Kidney (tissue), 10 donors: ENCODE measurements at regions not wholly inside any gene's neighbourhood (a gene's known extent, or its start where the extent isn't known, plus 50 kb on each side); places are given as distances from the start of the nearest gene placed in this dataset.
A peak's percentile ranks its signal among the peaks of the same experiment; 100 is the strongest.
"Not testable (repeated sequence)": the region's sequence is repeated elsewhere in the genome, so short reads cannot be mapped to it uniquely, and the experiment has no call there.

Experiments used
- DNase-seq, 5 donors: peaks; one replicate each; pipeline ENCODE4 v3.0.0-alpha.2; 2013 to 2020
- FAIRE-seq: peaks from 2 replicates; lab custom pipeline; 2012; peaks lifted over from hg19 to GRCh38; lab: Jason Lieb, UNC
- H3K27ac ChIP-seq, 2 donors: one replicate each; pipeline ENCODE4 v1.7.0; 2013; ENCODE audit warnings: low read depth in 2 of 2, low read length in 2 of 2, inconsistent platforms in 1 of 2
- H3K27me3 ChIP-seq: one replicate; pipeline ENCODE4 v1.7.1; 2013; ENCODE audit warnings: low read length, inconsistent platforms; ENCODE audit not compliant: control insufficient read depth, insufficient read depth
- H3K36me3 ChIP-seq, 3 donors: one replicate each; pipeline versions ENCODE4 v1.7.0 to v1.7.1; 2013; ENCODE audit warnings: low read length in 3 of 3, control low read depth in 1 of 3, inconsistent platforms in 1 of 3; ENCODE audit not compliant: insufficient read depth in 3 of 3, control insufficient read depth in 2 of 3
- H3K4me1 ChIP-seq, 3 donors: one replicate each; pipeline versions ENCODE4 v1.7.0 to v1.7.1; 2013; ENCODE audit warnings: low read length in 3 of 3, inconsistent platforms in 1 of 3, low read depth in 1 of 3; ENCODE audit not compliant: control insufficient read depth in 2 of 3, insufficient read depth in 2 of 3
- H3K4me3 ChIP-seq, 3 donors: one replicate each; pipeline versions ENCODE4 v1.7.0 to v1.8.1; 2013; ENCODE audit warnings: low read length in 3 of 3, control low read depth in 1 of 3, inconsistent platforms in 1 of 3
- H3K9ac ChIP-seq, 3 donors: one replicate each; pipeline versions ENCODE4 v1.7.0 to v1.7.1; 2013; ENCODE audit warnings: low read length in 3 of 3, control low read depth in 1 of 3, inconsistent platforms in 1 of 3
- H3K9me3 ChIP-seq, 3 donors: one replicate each; pipeline versions ENCODE4 v1.7.0 to v1.7.1; 2013; ENCODE audit warnings: low read length in 3 of 3, control low read depth in 1 of 3, inconsistent platforms in 1 of 3; ENCODE audit not compliant: control insufficient read depth in 2 of 3, insufficient read depth in 1 of 3
- intact Hi-C: fragments of 100-400 bp; cut with DNase I; formaldehyde crosslinking; loops from one replicate; pipeline ENCODE4 v1.11.1; 2022
- donor health status: control.
- donor health status: control.
- donor health status: DM: yes; HTN: yes; CAD: no.
- donor health status: Normal renal cell carcinoma (clear cell type).

- FAIRE-seq, H3K27ac ChIP-seq, H3K36me3 ChIP-seq, H3K4me3 ChIP-seq, H3K4me1 ChIP-seq, H3K27me3 ChIP-seq, H3K9ac ChIP-seq, intact Hi-C loops, H3K9me3 ChIP-seq, DNase-seq: not testable (repeated sequence)
These were observed 143.4 kb downstream of the GTF2IRD2B start for GRCh38 chr7:75235827-75236167.

GRCh38 chr7:75237255-75238187, 145.1 kb downstream of the GTF2IRD2B start:
- FAIRE-seq, intact Hi-C loops, H3K27ac ChIP-seq, H3K27me3 ChIP-seq, H3K4me3 ChIP-seq, H3K9ac ChIP-seq, H3K36me3 ChIP-seq, H3K9me3 ChIP-seq, H3K4me1 ChIP-seq: not testable (repeated sequence)
- peak in 1 of 5 donors; percentile 90 for DNase-seq

- H3K27me3 ChIP-seq, FAIRE-seq, H3K36me3 ChIP-seq, H3K27ac ChIP-seq, H3K4me3 ChIP-seq, H3K9ac ChIP-seq, intact Hi-C loops, DNase-seq, H3K4me1 ChIP-seq, H3K9me3 ChIP-seq: not testable (repeated sequence)
These were observed 145.9 kb downstream of the GTF2IRD2B start for GRCh38 chr7:75238309-75238708.

GRCh38 chr7:75243638-75244037, 151.2 kb downstream of the GTF2IRD2B start:
- H3K9me3 ChIP-seq, H3K4me3 ChIP-seq, H3K27ac ChIP-seq, DNase-seq, intact Hi-C loops, FAIRE-seq, H3K27me3 ChIP-seq, H3K36me3 ChIP-seq, H3K4me1 ChIP-seq, H3K9ac ChIP-seq: not testable (repeated sequence)

GRCh38 chr7:75248216-75248615, 147.2 kb upstream of the TRIM73 start:
- H3K4me3 ChIP-seq, intact Hi-C loops, H3K27me3 ChIP-seq, H3K9ac ChIP-seq, DNase-seq, H3K36me3 ChIP-seq, H3K9me3 ChIP-seq, H3K4me1 ChIP-seq, FAIRE-seq, H3K27ac ChIP-seq: not testable (repeated sequence)

GRCh38 chr7:75254238-75254637, 141.2 kb upstream of the TRIM73 start:
- H3K4me3 ChIP-seq, DNase-seq, FAIRE-seq, H3K27me3 ChIP-seq, H3K36me3 ChIP-seq, H3K27ac ChIP-seq, H3K9ac ChIP-seq, intact Hi-C loops, H3K9me3 ChIP-seq, H3K4me1 ChIP-seq: not testable (repeated sequence)

- intact Hi-C loops, H3K4me1 ChIP-seq, DNase-seq, H3K9ac ChIP-seq, H3K9me3 ChIP-seq, H3K27ac ChIP-seq, H3K4me3 ChIP-seq, H3K27me3 ChIP-seq, H3K36me3 ChIP-seq, FAIRE-seq: not testable (repeated sequence)
These were observed 138.0 kb upstream of the TRIM73 start for GRCh38 chr7:75257442-75257841.

GRCh38 chr7:75259454-75260003, 135.9 kb upstream of the TRIM73 start:
- FAIRE-seq, H3K9ac ChIP-seq, H3K9me3 ChIP-seq, H3K27me3 ChIP-seq, DNase-seq, H3K4me3 ChIP-seq, intact Hi-C loops, H3K27ac ChIP-seq, H3K4me1 ChIP-seq, H3K36me3 ChIP-seq: not testable (repeated sequence)
